AG04450 (cell line): ENCODE measurements at regions not wholly inside any gene's neighbourhood (a gene's known extent, or its start where the extent isn't known, plus 50 kb on each side); places are given as distances from the start of the nearest gene placed in this dataset.

ENCODE experiments used
- CTCF ChIA-PET: fragments of 300-600, 350-600 bp; formaldehyde crosslinking; extraction: SDS; loops from one replicate; lab custom pipeline; 2022; ENCODE audit warnings: antibody characterized with exemption, inconsistent platforms; lab: Charles Lee
- POLR2A ChIA-PET: fragments of 350-600 bp; formaldehyde crosslinking; extraction: SDS; loops from one replicate; lab custom pipeline; 2021; ENCODE audit warnings: antibody characterized with exemption, inconsistent platforms; lab: Yijun Ruan, JAX
- DNase-seq: peaks from one replicate; pipeline ENCODE4 v3.0.0-alpha.2; 2011; ENCODE audit warnings: low read depth, low spot score
- H3K27ac ChIP-seq: one replicate; pipeline ENCODE4 v1.5.1; 2012; ENCODE audit warnings: low read depth, low read length, control low read depth
- H3K27me3 ChIP-seq: one replicate; pipeline ENCODE4 v1.6.0; 2012; ENCODE audit warnings: low read length; ENCODE audit not compliant: control insufficient read depth, insufficient read depth
- H3K4me3 ChIP-seq: 2 replicates; pipeline ENCODE4 v1.5.1; 2011; ENCODE audit warnings: mild to moderate bottlenecking, low read depth, low read length, control low read depth
- H3K9me3 ChIP-seq: 2 replicates; pipeline ENCODE4 v1.5.1; 2012; ENCODE audit warnings: low read length; ENCODE audit not compliant: control insufficient read depth, insufficient read depth
- CTCF ChIP-seq: IDR thresholded peaks from 2 replicates; pipeline ENCODE4 v1.5.1; 2011; ENCODE audit warnings: low read depth, low read length, control low read depth, inconsistent platforms

GRCh38 chrX:28351801-28352200, 235.4 kb upstream of the IL1RAPL1 start:
- Histone ChIP-seq H3K27ac (no peak overlapping the region), H3K4me3 (no peak overlapping the region), H3K27me3 (no peaks in the 10 kb centered on the region), H3K9me3 (no peaks in the 10 kb centered on the region)
- TF ChIP-seq CTCF, result no peak
- ChIA-PET CTCF (interaction anchor here (0.9 kb wide), 1 partner anchor 34 kb away, joined by 4 read pairs; no protein-coding TSS in a partner anchor), POLR2A (no interaction called here)
- no peak for DNase-seq

GRCh38 chrX:28349888-28350287, 237.4 kb upstream of the IL1RAPL1 start:
- TF ChIP-seq CTCF, result no peak
- POLR2A ChIA-PET, result no interaction called here
- H3K27me3 ChIP-seq, result no peaks in the 10 kb centered on the region
- H3K27ac ChIP-seq, result no peak overlapping the region
- no peak for DNase-seq
- no peak overlapping the region for H3K4me3 ChIP-seq
- CTCF ChIA-PET, result no interaction called here
- H3K9me3 ChIP-seq, result no peaks in the 10 kb centered on the region

GRCh38 chrX:28347476-28347875, 239.8 kb upstream of the IL1RAPL1 start:
- Histone ChIP-seq H3K27me3 (no peaks in the 10 kb centered on the region), H3K4me3 (no peak overlapping the region), H3K27ac (no peak overlapping the region), H3K9me3 (no peaks in the 10 kb centered on the region)
- POLR2A ChIA-PET, result no interaction called here
- DNase-seq, result no peak
- CTCF ChIA-PET, result no interaction called here
- TF ChIP-seq CTCF, result no peak

- Histone ChIP-seq H3K9me3 (no peaks in the 10 kb centered on the region), H3K27ac (no peak overlapping the region), H3K27me3 (no peaks in the 10 kb centered on the region), H3K4me3 (no peak overlapping the region)
- ChIA-PET POLR2A (no interaction called here), CTCF (no interaction called here)
- peak; percentile 1 for DNase-seq
- TF ChIP-seq CTCF, result no peak
Observed at GRCh38 chrX:28329156-28329555, 258.1 kb upstream of the IL1RAPL1 start.

- DNase-seq, result no peak
- Histone ChIP-seq H3K27me3 (no peaks in the 10 kb centered on the region), H3K27ac (no peak overlapping the region), H3K9me3 (no peaks in the 10 kb centered on the region), H3K4me3 (no peak overlapping the region)
- ChIA-PET CTCF (no interaction called here), POLR2A (no interaction called here)
- no peak for TF ChIP-seq CTCF
Observed at GRCh38 chrX:28324321-28324721, 262.9 kb upstream of the IL1RAPL1 start.
